IPS-NIHi7 (cell line): ENCODE measurements at regions not wholly inside any gene's neighbourhood (a gene's known extent, or its start where the extent isn't known, plus 50 kb on each side); places are given as distances from the start of the nearest gene placed in this dataset.

Experiments used
- DNase-seq: peaks from one replicate; pipeline ENCODE4 v3.0.0; 2012; ENCODE audit warnings: mixed read lengths; ENCODE audit errors: extremely low spot score

DNA sequence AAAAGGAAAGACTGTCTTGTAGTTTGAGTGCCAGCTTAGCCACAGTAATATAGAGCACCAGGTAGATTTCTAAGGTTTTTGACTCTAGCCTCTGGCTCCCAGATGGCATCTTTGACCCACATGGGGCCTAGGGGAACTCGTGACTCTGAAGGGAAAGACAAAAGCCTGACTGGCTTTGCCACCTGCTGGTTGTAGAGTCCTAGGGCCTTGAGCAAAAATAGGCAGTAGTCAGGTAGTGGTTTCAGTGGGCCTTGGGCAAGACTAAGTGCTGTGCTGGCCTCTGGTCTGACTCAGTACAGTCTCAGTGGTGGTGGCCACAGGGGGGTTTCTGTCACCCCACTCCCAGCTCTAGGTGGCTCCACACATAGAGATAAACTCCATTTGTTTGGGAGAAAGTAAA lies 349.4 kb downstream of the FAM181B start:
- no peak for DNase-seq

DNA sequence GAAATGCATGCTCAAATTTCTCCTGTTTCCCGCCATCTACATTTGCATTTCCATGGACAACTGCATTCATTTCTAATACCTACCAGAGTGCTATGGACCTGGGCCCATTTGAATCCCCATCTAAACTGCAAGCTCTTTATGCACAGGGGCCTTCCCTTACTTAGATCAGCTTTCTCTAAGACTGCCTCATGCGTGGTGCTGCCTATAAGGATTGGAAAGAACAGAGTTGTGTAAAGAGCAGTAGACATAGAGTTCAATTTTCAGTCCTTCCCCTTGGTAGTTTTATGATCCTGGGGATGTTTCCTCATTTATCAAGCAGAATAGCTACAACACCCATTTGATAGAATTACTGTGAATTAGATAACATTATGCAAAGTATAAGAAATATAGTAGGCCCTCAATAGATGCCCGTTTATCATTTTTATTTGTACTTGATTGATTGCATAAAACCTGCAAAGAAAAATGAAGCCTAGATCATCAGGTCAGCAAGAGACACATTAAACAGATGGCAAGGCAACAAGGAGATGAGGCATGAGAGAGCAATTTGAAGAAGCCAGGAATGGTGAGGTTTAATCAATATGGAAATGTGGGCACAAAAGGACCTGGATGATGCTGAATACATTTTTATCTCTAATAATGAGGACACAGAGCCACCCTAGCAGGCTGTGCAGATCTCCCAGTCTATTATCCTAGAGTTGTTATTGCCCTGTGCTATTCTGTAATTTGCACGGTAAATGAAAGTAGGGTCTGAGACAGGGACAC lies 359.7 kb downstream of the FAM181B start:
- no peak for DNase-seq

GRCh38 chr11:82365351-82365750 lies 368.3 kb downstream of the FAM181B start:
- no peak for DNase-seq

DNA sequence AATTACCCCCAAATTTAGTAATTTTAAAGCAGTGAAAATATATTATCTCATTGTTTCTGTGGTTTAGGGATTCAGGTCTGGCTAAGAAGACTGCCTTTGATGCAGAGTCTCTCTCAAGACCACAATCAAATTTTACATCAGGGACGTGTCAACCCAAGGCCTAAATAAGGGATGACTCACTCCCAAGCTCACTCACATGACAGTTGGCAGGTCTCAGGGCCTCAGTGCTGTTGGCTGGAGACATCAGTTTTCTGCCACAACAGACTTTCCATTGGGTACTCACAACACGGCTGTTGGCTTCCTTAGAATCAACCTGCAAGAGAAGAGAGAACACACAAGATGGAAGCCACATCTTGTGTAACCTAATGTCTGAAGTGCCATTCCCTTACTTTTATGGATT lies 377.3 kb downstream of the FAM181B start:
- no peak for DNase-seq

- no peak for DNase-seq
Measured at GRCh38 chr11:82355313-82355823, 378.3 kb downstream of the FAM181B start.

- no peak for DNase-seq
Measured at GRCh38 chr11:82326853-82327252, 406.8 kb downstream of the FAM181B start.

DNA sequence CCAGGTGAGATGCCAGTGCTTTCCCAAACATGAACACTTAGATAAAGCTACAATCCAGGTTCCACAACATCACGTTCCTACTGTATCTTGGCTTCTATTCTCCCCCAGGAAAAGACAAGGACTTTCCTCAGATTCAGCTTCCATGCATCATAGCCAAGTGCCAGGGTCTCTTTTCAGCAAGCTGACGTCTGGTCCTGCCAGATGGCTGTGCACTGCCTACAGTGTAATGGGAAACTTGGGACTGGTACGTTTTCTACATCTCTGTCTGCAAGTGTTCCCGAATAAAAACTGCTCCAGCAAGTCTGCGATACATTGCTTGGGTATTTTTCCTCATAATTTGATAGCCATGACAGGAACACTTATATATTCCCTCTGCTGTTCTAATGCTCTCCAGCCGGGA lies 412.5 kb downstream of the FAM181B start:
- DNase-seq, result no peak

DNA sequence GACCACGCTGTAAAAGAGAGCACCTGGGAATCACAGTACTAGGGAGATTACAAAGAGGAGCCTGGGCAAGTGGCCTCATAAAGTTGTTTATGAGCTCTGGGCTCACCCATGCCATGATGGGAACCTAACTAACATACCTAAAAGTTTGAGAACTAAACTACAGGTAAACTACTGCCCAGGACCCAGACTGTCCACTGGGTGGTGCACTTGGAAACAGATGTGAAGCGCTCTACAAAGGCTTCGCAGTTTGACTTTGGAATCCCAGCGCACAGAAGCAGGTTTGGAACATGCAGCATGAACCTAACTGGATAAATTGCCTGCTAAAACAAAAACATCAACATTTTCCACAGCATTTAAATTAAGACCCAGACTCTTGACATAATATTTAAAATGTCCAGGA lies 418.6 kb downstream of the FAM181B start:
- DNase-seq, result peak; percentile 68

DNA sequence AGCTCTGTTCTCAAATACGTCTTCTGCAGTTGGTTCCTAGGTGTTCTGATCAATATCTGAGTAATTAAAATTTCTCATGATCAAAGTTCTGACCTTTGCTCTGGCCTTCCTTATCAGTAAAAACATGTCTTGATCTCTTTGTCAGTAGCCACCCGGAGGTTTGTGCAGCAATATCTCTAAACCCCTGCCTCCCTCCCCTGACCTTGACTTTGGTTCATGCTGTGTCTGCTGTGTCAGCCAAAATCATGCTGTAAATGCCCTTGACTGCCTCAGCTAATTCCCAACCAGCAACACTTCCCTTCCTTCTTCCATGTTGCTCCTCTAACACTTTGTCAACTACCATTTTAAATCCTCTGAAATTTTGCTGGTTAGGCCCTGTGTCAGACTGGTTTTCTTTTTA lies 424.7 kb downstream of the FAM181B start:
- DNase-seq, result no peak

DNA sequence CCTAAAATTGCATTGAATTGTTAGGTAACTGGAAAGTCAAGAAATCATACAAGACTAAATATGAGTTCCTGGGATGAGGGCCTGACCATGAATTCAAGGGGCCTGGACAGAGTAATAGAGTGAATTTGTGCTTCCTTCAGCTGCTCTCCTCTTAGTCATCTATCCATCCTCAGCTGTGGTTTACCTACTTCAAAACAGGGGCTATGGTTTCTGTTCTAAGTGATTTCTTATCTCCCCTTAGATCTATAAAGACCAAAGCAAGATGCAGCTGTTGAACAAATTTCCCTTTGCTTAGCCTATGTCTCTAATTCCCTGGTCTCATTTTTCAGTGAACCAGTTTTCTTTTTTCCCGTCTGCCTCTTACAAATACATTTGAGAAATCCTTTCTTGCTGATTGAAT lies 428.5 kb downstream of the FAM181B start:
- no peak for DNase-seq

DNA sequence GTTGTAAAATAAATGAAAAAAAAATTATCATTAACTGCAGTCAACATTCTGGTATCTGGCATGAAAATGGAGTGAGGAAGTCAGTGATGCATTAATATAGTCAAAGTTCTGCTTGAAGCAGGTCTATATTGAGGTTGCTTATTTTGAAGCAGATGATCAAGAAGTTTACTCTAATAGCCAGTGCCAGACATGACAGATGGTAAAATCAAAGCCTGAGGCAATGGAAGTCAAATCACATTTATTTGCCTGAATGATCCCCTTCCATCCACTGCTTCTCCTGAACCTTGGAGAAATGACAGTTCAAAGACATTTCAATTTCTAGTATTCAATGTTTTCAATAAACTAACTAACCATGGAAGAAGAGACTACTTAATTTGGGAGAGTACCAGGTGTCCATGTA lies 430.0 kb downstream of the FAM181B start:
- no peak for DNase-seq

DNA sequence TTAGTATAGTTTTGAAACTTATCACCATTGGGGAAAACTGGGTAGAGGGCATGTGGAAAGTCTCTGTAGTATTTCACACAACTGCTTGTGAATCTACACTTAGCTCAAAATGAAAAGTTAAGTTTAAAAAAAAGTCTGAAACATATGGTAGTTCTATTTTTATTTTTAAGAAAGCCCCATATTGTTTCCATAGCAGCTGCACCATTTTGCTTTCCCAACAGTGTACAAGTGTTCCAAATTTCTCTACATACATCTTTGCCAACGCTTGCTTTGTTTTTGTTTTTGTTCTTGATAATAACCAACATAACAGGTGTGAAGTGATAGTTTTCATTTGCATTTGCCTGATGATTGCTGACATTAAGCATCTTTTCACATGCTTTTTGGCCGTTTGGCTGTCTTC lies 445.2 kb downstream of the FAM181B start:
- no peak for DNase-seq

DNA sequence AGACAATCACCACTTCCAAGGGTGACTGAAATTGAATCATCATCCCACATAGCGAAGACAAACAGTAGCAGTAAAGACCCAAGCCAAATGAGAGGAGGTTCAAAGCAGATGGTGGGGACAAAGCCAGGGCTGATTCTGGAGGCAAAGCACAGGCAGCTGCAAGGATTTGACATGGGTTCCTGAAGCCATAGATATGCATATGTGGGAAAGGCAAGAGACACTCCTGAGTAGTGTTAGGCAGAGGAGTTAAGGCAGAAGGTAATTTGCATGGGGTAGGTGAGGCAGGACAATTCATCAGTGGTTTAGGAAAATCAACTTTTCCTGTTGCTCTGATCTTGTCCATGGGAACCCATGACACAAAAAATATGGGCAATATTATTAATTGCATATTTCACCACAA lies 462.8 kb downstream of the FAM181B start:
- no peak for DNase-seq

GRCh38 chr11:82268627-82269026 lies 465.0 kb downstream of the FAM181B start:
- DNase-seq, result no peak

DNA sequence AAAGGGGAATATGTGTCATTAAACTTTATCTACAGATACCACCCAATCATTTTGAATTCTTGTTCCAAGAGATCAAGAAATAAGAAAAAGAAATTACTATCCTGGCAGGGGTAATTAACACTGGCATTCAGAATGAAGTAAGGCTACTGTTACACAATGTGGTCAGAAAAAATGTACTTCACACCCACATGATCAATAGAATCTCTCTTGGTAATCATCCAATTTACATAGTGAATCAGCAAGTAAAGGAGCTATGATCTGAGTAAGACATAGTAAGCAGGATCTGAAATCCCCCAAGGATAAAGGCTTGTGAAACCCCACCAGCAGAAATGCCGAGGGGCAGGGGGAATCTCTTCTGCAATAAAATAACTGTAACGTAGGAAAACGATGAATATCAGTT lies 466.5 kb downstream of the FAM181B start:
- no peak for DNase-seq

- no peak for DNase-seq
Measured at GRCh38 chr11:82261367-82261766, 472.3 kb downstream of the FAM181B start.

DNA sequence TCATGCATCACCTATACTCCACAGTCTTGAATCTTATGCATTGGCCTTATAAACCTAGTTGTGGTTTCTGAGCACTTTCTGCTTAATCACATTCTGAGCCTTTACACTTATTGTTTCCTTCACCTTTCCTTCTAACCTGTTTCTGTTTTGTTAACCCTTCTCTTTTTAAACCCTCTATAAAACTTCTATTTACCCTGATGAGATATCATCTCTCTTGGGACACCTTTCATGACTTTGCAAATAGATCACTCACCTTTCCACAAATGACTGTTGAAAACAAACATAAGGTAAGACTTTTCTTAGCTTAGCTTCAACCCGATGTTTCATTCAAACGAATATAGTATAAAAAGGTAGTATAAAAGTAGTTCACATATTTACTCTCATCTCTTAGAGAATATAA lies 483.6 kb downstream of the FAM181B start:
- DNase-seq, result no peak

DNA sequence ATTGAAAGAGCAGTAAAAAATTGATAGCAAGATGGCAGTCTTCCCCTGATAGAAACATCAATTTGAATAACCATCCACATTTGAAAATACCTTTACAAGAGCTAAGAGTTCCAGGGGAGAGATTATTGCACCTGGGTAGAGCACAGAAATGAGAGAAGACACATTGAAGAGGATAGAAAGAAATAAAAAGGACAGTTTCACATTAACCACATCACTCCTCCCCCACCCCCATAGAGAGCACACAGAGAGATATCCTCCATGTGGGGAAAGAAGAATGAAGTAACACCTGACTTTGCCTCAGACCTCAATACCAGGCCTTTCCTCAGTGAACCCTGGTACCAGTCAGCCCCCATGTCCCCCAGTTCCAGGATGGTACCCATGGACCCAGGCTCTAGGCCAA lies 486.7 kb downstream of the FAM181B start:
- no peak for DNase-seq

- DNase-seq, result no peak
Measured at GRCh38 chr11:82239498-82239897, 494.2 kb downstream of the FAM181B start.

DNA sequence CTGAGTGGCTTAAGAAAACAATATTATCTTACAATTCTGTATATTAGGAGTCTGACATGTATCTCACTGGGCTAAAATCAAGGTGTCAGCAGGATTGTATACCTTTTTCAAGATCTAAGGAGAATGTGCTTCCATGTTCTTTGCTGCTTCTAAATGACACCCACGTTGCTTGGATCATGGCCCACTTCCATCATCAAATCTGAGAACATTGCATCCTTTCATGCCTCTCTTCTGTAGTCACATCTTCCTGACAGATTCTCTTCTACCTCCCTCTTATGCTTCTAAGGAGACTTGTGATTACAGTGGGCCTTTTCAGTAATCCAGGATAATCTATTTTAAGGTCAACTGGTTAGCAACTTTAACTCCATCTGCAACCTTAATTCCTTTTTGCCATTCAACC lies 499.4 kb downstream of the FAM181B start:
- DNase-seq, result no peak

GRCh38 chr11:82233201-82233600 lies 500.5 kb downstream of the FAM181B start:
- no peak for DNase-seq

GRCh38 chr11:82229341-82229740 lies 504.3 kb downstream of the FAM181B start:
- peak; percentile 27 for DNase-seq

DNA sequence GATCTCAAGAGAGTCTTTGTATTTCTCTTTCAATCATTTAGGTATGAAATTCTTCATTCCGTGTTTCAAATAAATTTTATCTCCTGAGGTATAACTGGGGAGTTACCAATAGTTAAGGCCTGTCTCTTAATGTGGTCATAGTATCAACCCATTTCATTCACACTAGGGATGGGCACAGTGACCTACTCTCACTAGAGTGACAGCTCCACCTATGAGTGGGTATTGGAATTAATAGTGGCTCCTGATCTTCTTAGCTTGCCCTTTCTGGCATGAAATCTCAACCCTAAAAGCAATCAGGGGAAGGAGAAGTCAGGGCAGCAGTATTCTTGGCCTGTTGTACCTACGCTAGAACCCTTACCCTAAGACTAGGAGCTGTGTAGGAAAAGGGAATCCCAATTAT lies 507.7 kb downstream of the FAM181B start:
- peak; percentile 27 for DNase-seq

DNA sequence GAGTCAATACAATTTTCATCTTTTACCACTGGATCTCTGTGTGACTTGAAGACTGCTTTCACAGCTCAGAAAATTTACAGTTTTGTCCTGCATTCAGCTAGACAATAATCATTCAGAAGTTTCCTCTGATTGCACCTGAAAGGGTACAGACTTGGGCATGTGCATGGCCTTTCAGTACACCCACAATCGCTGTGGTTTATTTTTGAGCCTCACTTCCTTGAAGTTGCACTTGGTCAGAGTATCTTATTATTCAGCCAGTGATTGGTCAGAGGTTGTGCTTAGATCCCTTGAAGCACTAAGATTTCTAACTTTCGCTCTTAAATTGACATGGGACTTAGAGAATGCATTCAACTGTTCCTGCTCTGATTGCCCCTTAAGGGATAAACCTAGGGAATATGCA lies 508.2 kb downstream of the FAM181B start:
- DNase-seq, result no peak
